ENCODE measurements at regions not wholly inside any gene's neighbourhood (a gene's known extent, or its start where the extent isn't known, plus 50 kb on each side); places are given as distances from the start of the nearest gene placed in this dataset.

- intact Hi-C loops (cut with DNase I; ENCODE audit: low total_unique reads), result no loop called here
- H3K4me1 ChIP-seq, result no peaks in the 10 kb centered on the region
- TF ChIP-seq EP300 (IDR thresholded peaks at IDR 0.05) (no peak), POLR2AphosphoS5 (IDR thresholded peaks at IDR 0.05) (no peak), CTCF (IDR thresholded peaks at IDR 0.05) (no peak), POLR2A (IDR thresholded peaks at IDR 0.05) (no peak)
- H3K27me3 ChIP-seq, result no peaks in the 10 kb centered on the region
- H3K36me3 ChIP-seq, result no peaks in the 10 kb centered on the region
- 63 to 82% (median 79%) methylated on average over 1 of the region's 1 CpG for WGBS, 5 donors
- no peak overlapping the region for H3K4me3 ChIP-seq
- DNase-seq, result no peak
- no peaks in the 10 kb centered on the region for H3K9me3 ChIP-seq
- H3K27ac ChIP-seq, result no peak overlapping the region
Measured at GRCh38 chr16:63323055-63323454, 1286.8 kb upstream of the CDH8 start.

GRCh38 chr16:63315229-63315628 is 1279.0 kb upstream of the CDH8 start:
- no peak for TF ChIP-seq POLR2A (IDR thresholded peaks at IDR 0.05)
- TF ChIP-seq POLR2AphosphoS5 (IDR thresholded peaks at IDR 0.05), result no peak
- DNase-seq, result no peak
- 15 to 38% (median 30%) methylated on average over 1 of the region's 1 CpG for WGBS, 5 donors

DNA sequence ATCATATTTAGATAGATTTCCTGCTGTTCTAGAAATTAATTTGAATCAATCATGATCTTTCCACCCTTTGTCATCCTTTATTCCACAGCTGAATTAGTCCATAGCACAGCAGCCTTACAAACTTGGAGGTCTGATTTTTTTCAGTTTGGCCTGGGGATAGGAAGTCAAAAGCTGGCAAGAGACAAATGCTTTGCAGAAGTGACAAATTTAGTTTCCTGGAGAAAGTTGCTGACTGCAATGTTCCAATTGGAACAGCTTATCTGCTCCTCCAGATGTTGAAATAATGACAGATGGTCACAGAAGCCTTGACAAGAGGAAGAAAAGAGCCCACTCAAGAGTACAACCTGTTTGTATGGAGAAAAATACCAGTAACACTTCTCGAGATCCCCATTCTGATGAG is 1276.1 kb upstream of the CDH8 start:
- 44 to 75% (median 52%) methylated on average over 1 of the region's 1 CpG for WGBS, 5 donors
- Histone ChIP-seq H3K4me1 (no peaks in the 10 kb centered on the region), H3K27ac (no peak overlapping the region), H3K36me3 (no peaks in the 10 kb centered on the region), H3K4me3 (no peak overlapping the region), H3K9me3 (no peaks in the 10 kb centered on the region), H3K27me3 (no peaks in the 10 kb centered on the region)
- TF ChIP-seq POLR2A (IDR thresholded peaks at IDR 0.05) (no peak), CTCF (IDR thresholded peaks at IDR 0.05) (no peak), EP300 (IDR thresholded peaks at IDR 0.05) (no peak), POLR2AphosphoS5 (IDR thresholded peaks at IDR 0.05) (no peak)
- intact Hi-C loops (cut with DNase I; ENCODE audit: low total_unique reads), result no loop called here
- DNase-seq, result peak in 1 of 2 donors; percentile 9

More at GRCh38 chr16:63315229-63315628, 1279.0 kb upstream of the CDH8 start:
- no peaks in the 10 kb centered on the region for H3K27me3 ChIP-seq
- no peaks in the 10 kb centered on the region for H3K4me1 ChIP-seq
- intact Hi-C loops (cut with DNase I; ENCODE audit: low total_unique reads), result no loop called here
- no peak overlapping the region for H3K27ac ChIP-seq
- H3K4me3 ChIP-seq, result no peak overlapping the region
- no peaks in the 10 kb centered on the region for H3K36me3 ChIP-seq
- no peaks in the 10 kb centered on the region for H3K9me3 ChIP-seq

DNA sequence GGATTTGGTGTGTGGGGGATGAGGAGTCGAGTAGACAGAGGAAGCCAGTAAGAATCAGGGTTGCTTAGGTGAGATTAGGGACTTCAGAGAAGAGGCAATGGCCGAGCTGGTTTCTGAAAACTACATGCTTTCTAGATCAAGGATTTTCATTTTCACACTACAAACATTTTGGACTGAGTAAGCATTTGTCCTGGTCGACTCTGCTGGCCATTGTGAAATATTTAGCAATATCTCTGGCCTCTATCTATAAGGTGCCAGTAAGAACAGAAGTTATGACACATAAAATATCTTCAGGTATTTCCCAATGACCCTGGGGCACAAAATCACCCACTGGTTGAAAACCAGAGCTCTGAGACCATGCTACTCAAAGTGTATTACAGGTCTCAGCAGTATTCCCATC is 1275.1 kb upstream of the CDH8 start:
- no peak overlapping the region for H3K4me3 ChIP-seq
- no peak for DNase-seq

More for the DNA sequence above, 1275.1 kb upstream of the CDH8 start:
- TF ChIP-seq EP300 (IDR thresholded peaks at IDR 0.05), result no peak
- no peak for TF ChIP-seq POLR2AphosphoS5 (IDR thresholded peaks at IDR 0.05)
- TF ChIP-seq CTCF (IDR thresholded peaks at IDR 0.05), result no peak
- TF ChIP-seq POLR2A (IDR thresholded peaks at IDR 0.05), result no peak
- Histone ChIP-seq H3K9me3 (no peaks in the 10 kb centered on the region), H3K36me3 (no peaks in the 10 kb centered on the region), H3K4me1 (no peaks in the 10 kb centered on the region), H3K27me3 (no peaks in the 10 kb centered on the region), H3K27ac (no peak overlapping the region)
- WGBS, 5 donors, result 46 to 70% (median 48%) methylated on average over 3 of the region's 3 CpGs
- intact Hi-C loops (cut with DNase I; ENCODE audit: low total_unique reads), result no loop called here

All from stomach (tissue), 8 donors.